H1 (cell line): ENCODE measurements at regions not wholly inside any gene's neighbourhood (a gene's known extent, or its start where the extent isn't known, plus 50 kb on each side); places are given as distances from the start of the nearest gene placed in this dataset.

Experiments
- CTCF ChIA-PET: fragments of 300-600 bp; sonication (Branson Sonifier 250); formaldehyde crosslinking; loops from one replicate; lab custom pipeline; 2021; ENCODE audit not compliant: partially characterized antibody; lab: Charles Lee
- POLR2A ChIA-PET: fragments of 300-600 bp; sonication (Branson Sonifier 250); formaldehyde crosslinking; loops from one replicate; lab custom pipeline; 2021; ENCODE audit warnings: inconsistent platforms; ENCODE audit not compliant: partially characterized antibody; lab: Charles Lee
- DNase-seq, 2 experiments: peaks; one replicate each; pipeline versions ENCODE4 v3.0.0 to v3.0.0-alpha.2; 2010 to 2022; ENCODE audit warnings: low spot score in 2 of 2, low read depth in 1 of 2, mixed read lengths in 1 of 2
- FAIRE-seq: peaks from 2 replicates; lab custom pipeline; 2011; peaks lifted over from hg19 to GRCh38; lab: Jason Lieb, UNC
- H2AFZ ChIP-seq: 2 replicates; pipeline ENCODE4 v1.8.1; 2012; ENCODE audit warnings: low read length, inconsistent platforms
- H2AK5ac ChIP-seq: 2 replicates; pipeline ENCODE4 v1.6.1; 2013; ENCODE audit warnings: low read depth, low read length
- H2BK120ac ChIP-seq: replicated peaks from 2 replicates; pipeline ENCODE3; 2013; ENCODE audit warnings: low read depth, low read length, inconsistent platforms
- H2BK12ac ChIP-seq: 2 replicates; pipeline ENCODE4 v1.6.1; 2013; ENCODE audit warnings: low read depth, low read length
- H2BK15ac ChIP-seq: 2 replicates; pipeline ENCODE4 v1.6.1; 2013; ENCODE audit warnings: low read length
- H2BK20ac ChIP-seq: 2 replicates; pipeline ENCODE4 v1.6.1; 2013; ENCODE audit warnings: low read length
- H2BK5ac ChIP-seq: 2 replicates; pipeline ENCODE4 v1.6.1; 2013; ENCODE audit warnings: low read depth, low read length
- H3K14ac ChIP-seq: 2 replicates; pipeline ENCODE4 v1.6.1; 2013; ENCODE audit warnings: inconsistent platforms; ENCODE audit not compliant: insufficient read length
- H3K18ac ChIP-seq: 2 replicates; pipeline ENCODE4 v1.6.1; 2013; ENCODE audit warnings: low read length; ENCODE audit errors: extremely low read depth
- H3K23ac ChIP-seq: 2 replicates; pipeline ENCODE4 v1.6.1; 2013; ENCODE audit warnings: inconsistent platforms; ENCODE audit not compliant: insufficient read length
- H3K23me2 ChIP-seq: 2 replicates; pipeline ENCODE4 v1.6.1; 2013; ENCODE audit warnings: low read depth, low read length
- H3K27ac ChIP-seq: 2 replicates; pipeline ENCODE4 v1.6.1; 2011; ENCODE audit warnings: low read depth, low read length, inconsistent platforms
- H3K27me3 ChIP-seq, 4 experiments: replicated peaks in 1 of 4; 1 replicate in 1 of 4; 2 replicates in 3 of 4; pipeline versions ENCODE4 v1.6.1 to v1.8.1; 2011 to 2013; ENCODE audit warnings: low read length in 3 of 4, mild to moderate bottlenecking in 3 of 4, inconsistent platforms in 2 of 4, mixed read lengths in 2 of 4, moderate library complexity in 1 of 4; ENCODE audit not compliant: control insufficient read depth in 3 of 4, insufficient read depth in 3 of 4; ENCODE audit errors: extremely low read depth in 1 of 4
- H3K36me3 ChIP-seq, 4 experiments: 2 replicates each; pipeline versions ENCODE4 v1.6.1 to v1.8.1; 2011 to 2013; ENCODE audit warnings: mild to moderate bottlenecking in 4 of 4, low read length in 3 of 4, moderate library complexity in 2 of 4, control low read depth in 1 of 4, inconsistent platforms in 1 of 4; ENCODE audit not compliant: insufficient read depth in 4 of 4, control insufficient read depth in 2 of 4
- H3K4ac ChIP-seq: replicated peaks from 2 replicates; pipeline ENCODE3; 2013; ENCODE audit warnings: low read length, low read depth, mixed read lengths, inconsistent platforms; ENCODE audit not compliant: insufficient read length
- H3K4me1 ChIP-seq, 4 experiments: replicated peaks in 1 of 4; 1 replicate in 1 of 4; 2 replicates in 3 of 4; pipeline versions ENCODE4 v1.6.1 to v1.8.1; 2011 to 2013; ENCODE audit warnings: low read length in 3 of 4, inconsistent platforms in 2 of 4, mixed read lengths in 1 of 4; ENCODE audit not compliant: insufficient read depth in 4 of 4, control insufficient read depth in 3 of 4
- H3K4me2 ChIP-seq, 2 experiments: 2 replicates each; pipeline versions ENCODE4 v1.6.1 to v1.8.1; 2011 to 2013; ENCODE audit warnings: low read depth in 2 of 2, low read length in 2 of 2, control low read depth in 1 of 2, inconsistent platforms in 1 of 2, mild to moderate bottlenecking in 1 of 2; ENCODE audit not compliant: insufficient read depth in 1 of 2
- H3K4me3 ChIP-seq, 4 experiments: fragments of 200-600, 300-600 bp in 1 of 4; sonication (generic), shearing (Covaris generic), sonication (Bioruptor Twin) in 1 of 4; 2 replicates each; pipeline versions ENCODE4 v1.5.1 to v1.8.1; 2011 to 2016; ENCODE audit warnings: low read length in 4 of 4, low read depth in 3 of 4, control low read depth in 2 of 4, inconsistent platforms in 2 of 4, mild to moderate bottlenecking in 2 of 4, mixed read lengths in 1 of 4, moderate library complexity in 1 of 4; ENCODE audit not compliant: insufficient read depth in 2 of 4; ENCODE audit errors: extremely low read depth in 1 of 4
- H3K56ac ChIP-seq: replicated peaks from 2 replicates; pipeline ENCODE3; 2013; ENCODE audit warnings: low read depth, mild to moderate bottlenecking, mixed read lengths, low read length, inconsistent platforms; ENCODE audit not compliant: insufficient read length
- H3K79me1 ChIP-seq: 2 replicates; pipeline ENCODE4 v1.6.1; 2013; ENCODE audit warnings: low read depth, low read length, control low read depth
- H3K79me2 ChIP-seq, 2 experiments: 2 replicates each; pipeline versions ENCODE4 v1.6.1 to v1.8.1; 2012 to 2013; ENCODE audit warnings: low read length in 2 of 2, mild to moderate bottlenecking in 2 of 2, inconsistent platforms in 1 of 2; ENCODE audit not compliant: insufficient read depth in 2 of 2, control insufficient read depth in 1 of 2
- H3K9ac ChIP-seq, 4 experiments: replicated peaks in 1 of 4; 1 replicate in 1 of 4; 2 replicates in 3 of 4; pipeline versions ENCODE4 v1.6.1 to v1.8.1; 2011 to 2013; ENCODE audit warnings: low read depth in 3 of 4, low read length in 3 of 4, control low read depth in 2 of 4, mild to moderate bottlenecking in 2 of 4, moderate library complexity in 2 of 4, inconsistent platforms in 1 of 4; ENCODE audit errors: extremely low read depth in 1 of 4
- H3K9me3 ChIP-seq, 2 experiments: 2 replicates each; pipeline versions ENCODE4 v1.6.1 to v1.8.1; 2012 to 2013; ENCODE audit warnings: mild to moderate bottlenecking in 2 of 2, moderate library complexity in 2 of 2, control low read depth in 1 of 2, inconsistent platforms in 1 of 2, low read depth in 1 of 2, low read length in 1 of 2, mixed read lengths in 1 of 2; ENCODE audit not compliant: insufficient read depth in 2 of 2
- H4K20me1 ChIP-seq, 2 experiments: replicated peaks in 1 of 2; 2 replicates each; pipeline versions ENCODE3 to v1.8.1; 2011 to 2013; ENCODE audit warnings: inconsistent platforms in 2 of 2, low read length in 2 of 2, mild to moderate bottlenecking in 1 of 2; ENCODE audit not compliant: insufficient read depth in 2 of 2, control insufficient read depth in 1 of 2
- H4K5ac ChIP-seq: 2 replicates; pipeline ENCODE4 v1.6.1; 2013; ENCODE audit warnings: low read length, low read depth, mixed read lengths, inconsistent platforms; ENCODE audit not compliant: insufficient read length
- H4K8ac ChIP-seq: 2 replicates; pipeline ENCODE4 v1.8.0; 2013; ENCODE audit warnings: mild to moderate bottlenecking, moderate library complexity, low read length, inconsistent platforms; ENCODE audit not compliant: insufficient read depth; ENCODE audit errors: extremely low read depth
- H4K91ac ChIP-seq: replicated peaks from 2 replicates; pipeline ENCODE3; 2013; ENCODE audit warnings: low read length, mixed read lengths, inconsistent platforms; ENCODE audit not compliant: insufficient read length
- ATF2 ChIP-seq: IDR thresholded peaks from 2 replicates; pipeline ENCODE4 v1.6.1; 2012; ENCODE audit warnings: low read length, inconsistent platforms
- CBX5 ChIP-seq: fragments of 300-800, 300-1000 bp; sonication (generic); IDR thresholded peaks from 2 replicates; pipeline ENCODE4 v1.7.1; 2016; ENCODE audit warnings: antibody characterized with exemption, low read length, low read depth
- CTBP2 ChIP-seq: IDR thresholded peaks from 2 replicates; pipeline ENCODE4 v1.7.0; 2011; ENCODE audit warnings: borderline replicate concordance, mild to moderate bottlenecking, moderate library complexity, mixed read lengths, low read length; ENCODE audit not compliant: insufficient read depth, insufficient read length
- CTCF ChIP-seq, 3 experiments: IDR thresholded peaks; 1 replicate in 2 of 3; 2 replicates in 1 of 3; pipeline versions ENCODE4 v1.5.1 to v1.6.1; 2011; ENCODE audit warnings: low read length in 3 of 3, mild to moderate bottlenecking in 3 of 3, inconsistent platforms in 2 of 3, low read depth in 1 of 3, moderate library complexity in 1 of 3; ENCODE audit not compliant: insufficient read depth in 1 of 3; ENCODE audit errors: control extremely low read depth in 1 of 3
- E2F6 ChIP-seq: IDR thresholded peaks from 2 replicates; pipeline ENCODE4 v1.6.1; 2012; ENCODE audit warnings: inconsistent platforms
- EGR1 ChIP-seq: IDR thresholded peaks from 2 replicates; pipeline ENCODE4 v1.6.1; 2011; ENCODE audit warnings: low read depth, low read length, borderline replicate concordance
- KDM4A ChIP-seq: IDR thresholded peaks from one replicate; pipeline ENCODE4 v1.7.1; 2012; ENCODE audit warnings: low read depth, mild to moderate bottlenecking, moderate library complexity, low read length, inconsistent platforms; ENCODE audit not compliant: severe bottlenecking
- MAFK ChIP-seq: IDR thresholded peaks from 2 replicates; pipeline ENCODE4 v1.6.1; 2012; ENCODE audit warnings: low read depth, mild to moderate bottlenecking, improper control_type of control experiment, low read length
- ZNF274 ChIP-seq: IDR thresholded peaks from 2 replicates; pipeline ENCODE4 v1.7.0; 2012; ENCODE audit warnings: low read length, borderline replicate concordance; ENCODE audit errors: extremely low read depth
- WGBS, 2 experiments: shearing (Covaris generic) in 1 of 2; methylation state at CpG; one replicate each; pipeline versions ENCODE4 v1.1.6 to v1.1.7; 2013 to 2015; ENCODE audit warnings: low lambda C conversion rate in 2 of 2, mixed read lengths in 2 of 2, inconsistent platforms in 1 of 2, low coverage in 1 of 2, missing lambda C conversion rate in 1 of 2; ENCODE audit not compliant: insufficient replicate concordance in 2 of 2, insufficient coverage in 1 of 2, insufficient read length in 1 of 2; ENCODE audit errors: extremely low coverage in 1 of 2, missing lambda C conversion rate in 1 of 2; 5-methylcytosine and 5-hydroxymethylcytosine counted together

- no peak overlapping the region for H3K4ac ChIP-seq
- no peak for TF ChIP-seq CTBP2
- no peak for TF ChIP-seq CBX5
- TF ChIP-seq KDM4A, result no peak
- TF ChIP-seq MAFK, result no peak
- TF ChIP-seq ZNF274, result no peak
- no peak for TF ChIP-seq ATF2
- no peak for TF ChIP-seq EGR1
- no peak for TF ChIP-seq CTCF (IDR thresholded peaks at IDR 0.05; ENCODE audit: control extremely low read depth in 1 of 3, insufficient read depth in 1 of 3, low read depth in 1 of 3, low read length in 3 of 3)
- TF ChIP-seq E2F6, result no peak
Observed at GRCh38 chr1:5029136-5029535, 374.7 kb downstream of the AJAP1 start.

More at GRCh38 chr1:5029136-5029535, 374.7 kb downstream of the AJAP1 start:
- Histone ChIP-seq H4K5ac (no peak overlapping the region), H3K36me3 (no peaks in the 10 kb centered on the region), H2BK5ac (no peak overlapping the region), H3K56ac (no peak overlapping the region), H3K23me2 (no peaks in the 10 kb centered on the region), H4K20me1 (no peaks in the 10 kb centered on the region), H2BK120ac (no peak overlapping the region), H3K4me1 (no peaks in the 10 kb centered on the region), H3K23ac (no peak overlapping the region), H3K18ac (no peak overlapping the region), H3K9me3 (no peaks in the 10 kb centered on the region), H3K4me2 (no peak overlapping the region), H3K14ac (no peak overlapping the region), H3K4me3 (no peak overlapping the region), H2AFZ (no peak overlapping the region), H2BK15ac (no peak overlapping the region), H3K27me3 (no peaks in the 10 kb centered on the region), H2AK5ac (no peak overlapping the region), H3K9ac (no peak overlapping the region), H3K27ac (no peak overlapping the region), H3K79me1 (no peaks in the 10 kb centered on the region), H2BK20ac (no peak overlapping the region), H4K91ac (no peak overlapping the region), H3K79me2 (no peaks in the 10 kb centered on the region), H4K8ac (no peak overlapping the region), H2BK12ac (no peak overlapping the region)
- no peak for FAIRE-seq
- ChIA-PET POLR2A (no interaction called here), CTCF (no interaction called here)
- WGBS, 2 experiments, result 87% methylated on average over 2 of the region's 2 CpGs; no CpG with 5 or more reads in 1 of the 2 experiments
- no peak for DNase-seq
